Keratinocyte (primary cell): ENCODE measurements at regions not wholly inside any gene's neighbourhood (a gene's known extent, or its start where the extent isn't known, plus 50 kb on each side); places are given as distances from the start of the nearest gene placed in this dataset.
"Not testable (repeated sequence)": the region's sequence is repeated elsewhere in the genome, so short reads cannot be mapped to it uniquely, and the experiment has no call there.

ENCODE experiments used
- EZH2 ChIP-seq: IDR thresholded peaks from one replicate; pipeline ENCODE4 v1.6.1; 2012; ENCODE audit warnings: inconsistent platforms, mild to moderate bottlenecking, low read length, moderate library complexity
- TF ChIP-seq, protein P1 (sequence below), 3 experiments: IDR thresholded peaks in 1 of 3; conservative IDR thresholded peaks in 1 of 3; optimal IDR thresholded peaks in 1 of 3; 2 replicates in 2 of 3; 3 replicates in 1 of 3; pipeline versions ENCODE3 to v1.5.1; 2011; ENCODE audit warnings: low read length in 3 of 3, mild to moderate bottlenecking in 3 of 3, moderate library complexity in 2 of 3, control low read depth in 1 of 3, inconsistent platforms in 1 of 3; ENCODE audit not compliant: insufficient read depth in 2 of 3; ENCODE audit errors: extremely low read depth in 1 of 3

DNA sequence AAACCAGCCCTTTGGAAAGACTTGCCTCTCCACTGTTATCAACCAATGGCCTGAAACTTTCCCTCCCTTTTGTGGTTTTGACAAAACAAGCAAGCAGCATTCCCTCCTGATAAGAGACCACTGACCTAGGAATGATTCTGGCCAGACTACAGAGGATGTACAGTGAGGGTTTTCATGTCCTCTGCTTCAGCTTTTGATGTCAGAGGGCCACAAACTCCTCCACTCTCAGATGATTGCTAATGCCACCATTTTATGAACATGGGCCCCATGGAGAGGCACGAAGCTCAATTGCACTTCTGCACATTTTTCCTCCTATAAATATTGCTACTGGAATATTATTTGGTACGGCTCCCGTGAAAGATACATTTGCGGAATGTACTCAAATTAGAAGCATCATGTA is 61.5 kb downstream of the PPIAL4A start:
- TF ChIP-seq, protein P1, sequence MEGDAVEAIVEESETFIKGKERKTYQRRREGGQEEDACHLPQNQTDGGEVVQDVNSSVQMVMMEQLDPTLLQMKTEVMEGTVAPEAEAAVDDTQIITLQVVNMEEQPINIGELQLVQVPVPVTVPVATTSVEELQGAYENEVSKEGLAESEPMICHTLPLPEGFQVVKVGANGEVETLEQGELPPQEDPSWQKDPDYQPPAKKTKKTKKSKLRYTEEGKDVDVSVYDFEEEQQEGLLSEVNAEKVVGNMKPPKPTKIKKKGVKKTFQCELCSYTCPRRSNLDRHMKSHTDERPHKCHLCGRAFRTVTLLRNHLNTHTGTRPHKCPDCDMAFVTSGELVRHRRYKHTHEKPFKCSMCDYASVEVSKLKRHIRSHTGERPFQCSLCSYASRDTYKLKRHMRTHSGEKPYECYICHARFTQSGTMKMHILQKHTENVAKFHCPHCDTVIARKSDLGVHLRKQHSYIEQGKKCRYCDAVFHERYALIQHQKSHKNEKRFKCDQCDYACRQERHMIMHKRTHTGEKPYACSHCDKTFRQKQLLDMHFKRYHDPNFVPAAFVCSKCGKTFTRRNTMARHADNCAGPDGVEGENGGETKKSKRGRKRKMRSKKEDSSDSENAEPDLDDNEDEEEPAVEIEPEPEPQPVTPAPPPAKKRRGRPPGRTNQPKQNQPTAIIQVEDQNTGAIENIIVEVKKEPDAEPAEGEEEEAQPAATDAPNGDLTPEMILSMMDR (optimal IDR thresholded peaks at IDR 0.05 in 1 of 3, IDR thresholded peaks at IDR 0.05 in 1 of 3, conservative IDR thresholded peaks at IDR 0.05 in 1 of 3; ENCODE audit: extremely low read depth in 1 of 3, insufficient read depth in 2 of 3, low read length in 3 of 3): not testable (repeated sequence)
- TF ChIP-seq EZH2: not testable (repeated sequence)
